GM18861 (cell line): ENCODE measurements at regions not wholly inside any gene's neighbourhood (a gene's known extent, or its start where the extent isn't known, plus 50 kb on each side); places are given as distances from the start of the nearest gene placed in this dataset.

Experiments used
- ATAC-seq: cut with Tn5 transposase; IDR thresholded peaks from one replicate; pipeline ENCODE4 v1.9.1; 2021; ENCODE audit not compliant: unreplicated experiment

DNA sequence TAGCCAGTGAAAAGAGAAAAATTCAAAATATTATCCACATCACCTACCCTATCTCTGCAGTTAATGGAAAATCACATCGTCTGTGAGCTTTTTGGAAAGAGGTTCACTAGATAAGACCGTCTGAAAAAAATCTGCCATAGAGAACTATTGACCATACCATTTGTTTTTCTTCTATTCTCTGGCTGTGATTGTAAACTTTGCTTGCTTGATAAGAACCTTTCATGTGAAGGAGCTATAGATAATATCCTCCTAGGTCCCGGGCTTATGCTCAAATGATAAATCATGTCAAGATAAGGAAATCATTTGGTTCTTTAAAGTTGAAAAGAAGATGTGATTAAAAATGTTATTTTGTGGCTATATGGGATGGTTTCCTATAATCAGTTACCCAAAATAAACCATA is 369.9 kb downstream of the SIPA1L2 start:
- ATAC-seq: no peak

- no peak for ATAC-seq
Observed at GRCh38 chr1:232259333-232259732, 370.6 kb downstream of the SIPA1L2 start.

DNA sequence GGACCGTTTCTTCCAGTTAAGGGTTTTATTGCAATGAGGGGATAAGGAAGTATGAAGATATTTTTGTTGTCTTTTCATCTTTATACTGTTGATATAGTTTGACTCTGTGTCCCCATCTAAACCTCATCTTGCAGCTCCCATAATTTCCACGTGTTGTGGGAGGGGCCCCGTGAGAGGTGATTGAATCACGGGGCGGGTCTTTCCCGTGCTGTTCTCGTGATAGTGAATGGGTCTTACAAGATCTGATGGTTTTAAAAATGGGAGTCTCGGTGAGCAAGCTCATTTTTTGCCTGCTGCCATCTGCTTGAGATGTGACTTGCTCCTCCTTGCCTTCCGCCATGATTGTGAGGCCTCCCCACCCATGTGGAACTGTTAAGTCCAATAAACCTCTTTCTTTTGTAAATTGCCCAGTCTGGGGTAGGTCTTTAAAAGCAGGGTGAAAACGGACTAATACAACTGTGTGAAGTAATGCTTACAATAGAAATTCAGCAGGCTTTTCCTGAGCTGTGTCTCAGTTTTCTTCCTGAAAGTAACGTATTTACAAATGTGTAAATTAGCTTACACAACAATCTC is 377.3 kb downstream of the SIPA1L2 start:
- no peak for ATAC-seq

DNA sequence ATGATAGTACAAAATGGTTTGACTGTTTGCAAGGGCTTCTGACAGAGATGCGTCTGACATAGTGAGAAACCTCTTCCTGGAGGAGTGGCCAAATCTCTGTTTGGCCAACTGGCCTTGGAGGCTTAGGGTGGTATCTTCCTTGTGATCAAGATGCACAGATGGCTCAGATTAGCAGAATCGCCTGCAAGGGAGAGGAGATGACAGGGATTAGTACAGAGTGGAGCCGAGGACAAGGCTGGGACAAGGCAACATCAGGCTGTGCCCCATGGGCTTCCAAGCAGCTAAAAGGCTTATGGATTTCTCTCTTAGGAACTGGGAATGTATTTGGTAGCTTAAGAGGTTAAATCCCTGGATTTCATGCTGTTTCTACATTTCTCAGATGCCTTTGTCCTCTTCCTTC is 379.1 kb downstream of the SIPA1L2 start:
- ATAC-seq: no peak

- ATAC-seq: no peak
Observed at GRCh38 chr1:232249861-232250777, 379.8 kb downstream of the SIPA1L2 start.

DNA sequence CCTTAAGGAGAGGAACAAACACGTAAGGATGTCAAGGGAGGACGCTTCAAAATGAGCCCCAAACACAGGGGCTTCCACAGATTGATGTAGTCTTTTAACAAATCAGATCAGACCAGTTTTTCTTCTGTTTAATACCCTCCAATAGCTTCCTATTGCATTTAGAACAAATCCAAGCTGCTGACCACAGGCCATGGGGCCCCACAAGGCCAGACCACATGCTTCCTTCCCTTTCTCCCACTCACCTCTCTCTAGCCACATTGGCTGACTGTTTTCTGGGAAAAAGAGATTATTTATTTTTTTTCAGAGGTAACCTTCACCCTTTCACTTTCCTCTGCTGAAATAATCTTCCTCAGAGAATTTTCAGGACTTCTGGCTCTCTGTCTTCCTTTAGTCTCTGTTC is 380.6 kb downstream of the SIPA1L2 start:
- no peak for ATAC-seq

- no peak for ATAC-seq
Observed at GRCh38 chr1:232248276-232248820, 381.6 kb downstream of the SIPA1L2 start.

GRCh38 chr1:232247669-232248068 is 382.3 kb downstream of the SIPA1L2 start:
- ATAC-seq: no peak

- no peak for ATAC-seq
Observed at GRCh38 chr1:232244426-232244825, 385.5 kb downstream of the SIPA1L2 start.

DNA sequence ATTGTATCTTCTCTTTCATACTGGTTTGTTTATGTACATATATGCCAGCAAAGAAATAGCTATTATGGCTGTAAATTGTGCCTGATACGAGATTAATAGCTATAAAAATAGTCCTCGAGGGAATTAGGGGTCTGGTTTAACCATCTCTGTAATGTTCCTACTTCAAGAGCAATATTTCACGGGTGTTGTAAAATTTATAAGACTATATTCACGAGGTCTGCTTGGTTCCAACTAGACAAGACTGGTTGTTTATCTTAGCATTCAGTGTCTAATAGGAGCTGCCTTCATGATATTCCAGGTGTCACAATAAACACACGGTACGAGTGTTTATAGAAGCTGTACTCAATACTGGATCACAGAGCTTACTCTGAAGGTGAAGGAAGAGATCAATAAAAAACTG is 389.9 kb downstream of the SIPA1L2 start:
- ATAC-seq: no peak

GRCh38 chr1:232239522-232239921 is 390.4 kb downstream of the SIPA1L2 start:
- no peak for ATAC-seq

- ATAC-seq: no peak
Observed at GRCh38 chr1:232238009-232238408, 391.9 kb downstream of the SIPA1L2 start.

DNA sequence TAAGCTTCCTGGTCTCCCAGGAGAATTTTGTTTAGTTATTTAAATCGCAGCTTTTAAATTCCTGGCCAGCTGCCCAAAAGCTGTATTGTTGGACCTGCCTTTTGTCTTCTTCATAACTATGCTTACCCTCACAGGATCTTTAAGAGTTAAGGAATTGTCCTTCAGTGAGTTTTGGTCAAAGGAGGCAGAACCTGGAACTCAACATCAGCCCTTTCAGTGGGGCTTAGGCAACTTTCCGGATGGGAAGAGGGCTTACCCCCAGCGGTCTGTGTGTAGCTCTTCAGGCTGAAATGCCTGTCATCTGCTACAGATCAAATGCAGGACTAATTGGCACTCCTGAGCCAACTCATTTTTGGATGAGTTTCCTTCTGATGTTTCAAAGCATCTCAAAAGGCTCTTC is 402.6 kb downstream of the SIPA1L2 start:
- ATAC-seq: no peak

- ATAC-seq: no peak
Observed at GRCh38 chr1:232226197-232226712, 403.7 kb downstream of the SIPA1L2 start.

GRCh38 chr1:232225336-232226131 is 404.4 kb downstream of the SIPA1L2 start:
- no peak for ATAC-seq

DNA sequence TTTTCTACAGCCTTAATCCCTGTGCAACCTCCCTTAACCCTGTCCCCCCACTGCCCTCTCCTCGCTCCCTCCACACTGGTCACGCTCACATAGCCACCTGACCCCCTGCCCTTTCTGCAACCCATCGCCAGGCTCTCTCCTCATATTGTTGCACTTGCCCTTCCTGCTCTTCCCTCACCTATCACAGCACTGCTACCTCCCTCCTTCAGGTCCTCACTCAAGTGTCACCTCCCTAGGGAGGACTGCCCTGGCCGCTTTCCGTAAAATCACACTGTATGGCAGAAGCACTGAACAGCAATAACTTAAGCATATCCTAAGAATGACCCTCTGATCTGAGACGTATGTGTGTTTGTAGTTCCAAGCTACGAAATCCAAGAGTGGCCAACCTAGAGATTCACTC is 406.0 kb downstream of the SIPA1L2 start:
- ATAC-seq: no peak

- ATAC-seq: no peak
Observed at GRCh38 chr1:232223183-232223708, 406.7 kb downstream of the SIPA1L2 start.

DNA sequence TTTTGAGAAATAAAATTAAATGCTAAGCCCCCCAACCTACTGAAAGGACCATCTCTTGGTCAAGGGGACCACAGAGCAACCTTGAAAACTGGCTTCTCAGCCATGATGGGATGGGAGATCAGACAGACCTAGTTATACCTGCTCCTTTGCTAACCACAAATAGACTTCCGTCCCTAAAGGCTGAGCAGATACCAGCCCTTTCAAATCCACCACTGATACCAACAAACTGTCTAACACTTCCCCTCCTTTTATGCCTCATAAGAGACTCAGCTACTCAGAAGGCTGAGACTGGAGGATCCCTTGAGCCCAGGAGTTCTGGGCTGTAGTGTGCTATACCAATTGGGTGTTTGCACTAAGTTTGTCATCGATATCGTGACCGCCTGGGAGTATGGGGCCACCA is 407.3 kb downstream of the SIPA1L2 start:
- no peak for ATAC-seq

- no peak for ATAC-seq
Observed at GRCh38 chr1:232221802-232222499, 408.0 kb downstream of the SIPA1L2 start.
